Smooth muscle cell (in vitro differentiated cells): ENCODE measurements at regions not wholly inside any gene's neighbourhood (a gene's known extent, or its start where the extent isn't known, plus 50 kb on each side); places are given as distances from the start of the nearest gene placed in this dataset.

Experiments
- DNase-seq: peaks from one replicate; lab custom pipeline; 2025; ENCODE audit not compliant: unreplicated experiment; lab: John Stamatoyannopoulos, UW
- H2AFZ ChIP-seq: fragments of 200-600 bp; sonication (generic); 2 replicates; pipeline ENCODE4 v1.6.0; 2016; ENCODE audit warnings: antibody characterized with exemption, low read depth, mild to moderate bottlenecking
- H3F3A ChIP-seq: fragments of 200-600 bp; sonication (generic); 2 replicates; pipeline ENCODE4 v1.6.0; 2017; ENCODE audit warnings: antibody characterized with exemption, low read depth
- H3K27ac ChIP-seq: fragments of 200-600 bp; sonication (generic); 2 replicates; pipeline ENCODE4 v1.5.1; 2016; ENCODE audit warnings: low read depth, mild to moderate bottlenecking
- H3K27me3 ChIP-seq: fragments of 200-600 bp; sonication (generic); 2 replicates; pipeline ENCODE4 v1.6.1; 2016; ENCODE audit warnings: low read depth, mild to moderate bottlenecking
- H3K36me3 ChIP-seq: fragments of 200-600 bp; sonication (generic); 2 replicates; pipeline ENCODE4 v1.5.1; 2016; ENCODE audit warnings: low read depth
- H3K4me1 ChIP-seq: fragments of 200-600 bp; sonication (generic); 2 replicates; pipeline ENCODE4 v1.5.1; 2016; ENCODE audit warnings: low read depth
- H3K4me2 ChIP-seq: fragments of 200-600 bp; sonication (generic); 2 replicates; pipeline ENCODE4 v1.6.0; 2016; ENCODE audit warnings: mild to moderate bottlenecking
- H3K4me3 ChIP-seq: fragments of 200-600 bp; sonication (generic); 2 replicates; pipeline ENCODE4 v1.5.1; 2016; ENCODE audit warnings: mild to moderate bottlenecking
- H3K79me2 ChIP-seq: fragments of 200-600 bp; sonication (generic); 2 replicates; pipeline ENCODE4 v1.6.0; 2016; ENCODE audit warnings: low read depth, mild to moderate bottlenecking
- H3K9ac ChIP-seq: fragments of 200-600 bp; sonication (generic); 2 replicates; pipeline ENCODE4 v1.6.0; 2016; ENCODE audit warnings: low read depth
- H3K9me3 ChIP-seq: fragments of 200-600 bp; sonication (generic); replicated peaks from 2 replicates; pipeline ENCODE4 v1.5.1; 2016; ENCODE audit warnings: low read depth
- H4K20me1 ChIP-seq: fragments of 200-600 bp; sonication (generic); 2 replicates; pipeline ENCODE4 v1.6.0; 2016; ENCODE audit warnings: low read depth
- WGBS: methylation state at CpG from one replicate; pipeline ENCODE4 v1.1.7; 2016; ENCODE audit warnings: low lambda C conversion rate; 5-methylcytosine and 5-hydroxymethylcytosine counted together
- TF ChIP-seq, protein P1 (sequence below): fragments of 200-600 bp; sonication (generic); IDR thresholded peaks from 2 replicates; pipeline ENCODE4 v1.5.1; 2017; ENCODE audit warnings: borderline replicate concordance, mild to moderate bottlenecking, antibody characterized with exemption; ENCODE audit not compliant: insufficient read depth, poor library complexity, severe bottlenecking

DNA sequence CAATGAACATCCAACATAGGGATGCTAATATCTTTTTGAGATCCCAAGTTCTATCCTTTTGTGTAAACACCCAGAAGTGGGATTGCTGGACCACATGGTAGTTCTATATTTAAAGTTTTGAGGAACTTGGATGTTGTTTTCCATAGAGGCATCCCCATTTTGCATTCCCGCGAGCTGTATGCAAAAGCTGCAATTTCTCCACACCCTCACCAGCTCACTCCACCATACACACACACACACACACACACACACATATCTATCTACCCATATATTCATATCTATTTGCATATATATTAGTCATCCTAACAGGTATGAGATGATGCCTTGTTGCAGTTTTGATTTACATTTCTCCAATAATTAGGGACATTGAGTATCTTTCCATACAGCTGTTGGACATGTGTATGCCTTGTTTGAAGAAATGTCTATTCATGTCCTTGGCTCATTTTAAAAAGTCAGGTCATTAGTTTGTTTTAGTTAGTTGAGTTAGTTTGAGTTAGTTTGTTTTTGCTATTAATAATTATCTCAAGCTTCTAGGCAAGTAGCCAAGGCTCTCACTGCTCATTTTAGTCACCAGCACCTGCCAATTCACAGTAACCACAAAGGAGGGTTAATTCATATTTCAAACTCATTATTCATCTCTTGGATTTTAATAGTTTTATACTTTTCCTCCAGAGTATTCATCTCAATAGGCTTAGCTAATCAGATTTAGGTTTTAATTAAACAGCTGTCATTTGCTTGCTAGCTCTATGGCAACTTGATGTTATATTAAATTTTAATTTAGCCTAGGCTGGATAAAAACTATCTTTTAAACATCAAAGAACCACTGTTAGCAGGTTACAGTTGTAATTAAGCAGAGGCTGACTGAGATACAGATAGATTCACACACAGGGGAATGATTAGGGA lies 1435.9 kb upstream of the TMEM132C start:
- Histone ChIP-seq H3K9me3 (peaks cover 9% of the 10 kb centered on the region), H3K79me2 (no peaks in the 10 kb centered on the region), H3K9ac (no peak overlapping the region), H3K4me1 (no peaks in the 10 kb centered on the region), H3K4me3 (no peak overlapping the region), H3K27ac (no peak overlapping the region), H3K27me3 (no peaks in the 10 kb centered on the region), H3F3A (no peaks in the 10 kb centered on the region), H3K4me2 (no peak overlapping the region), H4K20me1 (no peaks in the 10 kb centered on the region), H2AFZ (no peak overlapping the region), H3K36me3 (no peaks in the 10 kb centered on the region)
- DNase-seq = no peak
- WGBS = 82% methylated on average over 2 of the region's 2 CpGs
- TF ChIP-seq, protein P1, sequence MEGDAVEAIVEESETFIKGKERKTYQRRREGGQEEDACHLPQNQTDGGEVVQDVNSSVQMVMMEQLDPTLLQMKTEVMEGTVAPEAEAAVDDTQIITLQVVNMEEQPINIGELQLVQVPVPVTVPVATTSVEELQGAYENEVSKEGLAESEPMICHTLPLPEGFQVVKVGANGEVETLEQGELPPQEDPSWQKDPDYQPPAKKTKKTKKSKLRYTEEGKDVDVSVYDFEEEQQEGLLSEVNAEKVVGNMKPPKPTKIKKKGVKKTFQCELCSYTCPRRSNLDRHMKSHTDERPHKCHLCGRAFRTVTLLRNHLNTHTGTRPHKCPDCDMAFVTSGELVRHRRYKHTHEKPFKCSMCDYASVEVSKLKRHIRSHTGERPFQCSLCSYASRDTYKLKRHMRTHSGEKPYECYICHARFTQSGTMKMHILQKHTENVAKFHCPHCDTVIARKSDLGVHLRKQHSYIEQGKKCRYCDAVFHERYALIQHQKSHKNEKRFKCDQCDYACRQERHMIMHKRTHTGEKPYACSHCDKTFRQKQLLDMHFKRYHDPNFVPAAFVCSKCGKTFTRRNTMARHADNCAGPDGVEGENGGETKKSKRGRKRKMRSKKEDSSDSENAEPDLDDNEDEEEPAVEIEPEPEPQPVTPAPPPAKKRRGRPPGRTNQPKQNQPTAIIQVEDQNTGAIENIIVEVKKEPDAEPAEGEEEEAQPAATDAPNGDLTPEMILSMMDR = no peak

DNA sequence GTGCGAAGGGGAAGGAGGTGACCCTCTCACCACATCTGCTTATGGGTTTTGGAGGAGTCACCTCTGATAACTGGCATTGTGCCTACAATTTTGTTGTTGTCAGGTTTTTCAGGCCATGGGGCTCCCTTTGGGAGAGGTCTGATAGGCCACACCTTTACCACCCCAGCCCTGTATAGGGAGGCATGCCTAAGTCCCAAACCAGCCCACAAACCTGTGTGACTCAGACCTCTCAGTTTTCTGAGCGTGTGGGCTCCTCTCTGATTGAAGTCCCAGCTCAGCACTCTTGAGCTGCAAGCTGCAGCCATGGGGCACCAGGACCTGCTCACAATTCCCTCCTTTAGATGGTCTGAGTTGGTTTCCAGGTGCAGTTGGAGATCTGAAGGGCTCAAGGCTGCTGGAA lies 1429.3 kb upstream of the TMEM132C start:
- Histone ChIP-seq H3K4me2 (no peak overlapping the region), H3K4me1 (no peaks in the 10 kb centered on the region), H3K9ac (no peak overlapping the region), H3K36me3 (no peaks in the 10 kb centered on the region), H3F3A (no peaks in the 10 kb centered on the region), H4K20me1 (no peaks in the 10 kb centered on the region), H3K79me2 (no peaks in the 10 kb centered on the region), H3K9me3 (peaks cover 18% of the 10 kb centered on the region), H3K27me3 (no peaks in the 10 kb centered on the region), H3K4me3 (no peak overlapping the region), H3K27ac (no peak overlapping the region), H2AFZ (no peak overlapping the region)
- TF ChIP-seq, protein P1 = no peak
- DNase-seq = no peak
- 76% methylated on average over 2 of the region's 2 CpGs for WGBS

DNA sequence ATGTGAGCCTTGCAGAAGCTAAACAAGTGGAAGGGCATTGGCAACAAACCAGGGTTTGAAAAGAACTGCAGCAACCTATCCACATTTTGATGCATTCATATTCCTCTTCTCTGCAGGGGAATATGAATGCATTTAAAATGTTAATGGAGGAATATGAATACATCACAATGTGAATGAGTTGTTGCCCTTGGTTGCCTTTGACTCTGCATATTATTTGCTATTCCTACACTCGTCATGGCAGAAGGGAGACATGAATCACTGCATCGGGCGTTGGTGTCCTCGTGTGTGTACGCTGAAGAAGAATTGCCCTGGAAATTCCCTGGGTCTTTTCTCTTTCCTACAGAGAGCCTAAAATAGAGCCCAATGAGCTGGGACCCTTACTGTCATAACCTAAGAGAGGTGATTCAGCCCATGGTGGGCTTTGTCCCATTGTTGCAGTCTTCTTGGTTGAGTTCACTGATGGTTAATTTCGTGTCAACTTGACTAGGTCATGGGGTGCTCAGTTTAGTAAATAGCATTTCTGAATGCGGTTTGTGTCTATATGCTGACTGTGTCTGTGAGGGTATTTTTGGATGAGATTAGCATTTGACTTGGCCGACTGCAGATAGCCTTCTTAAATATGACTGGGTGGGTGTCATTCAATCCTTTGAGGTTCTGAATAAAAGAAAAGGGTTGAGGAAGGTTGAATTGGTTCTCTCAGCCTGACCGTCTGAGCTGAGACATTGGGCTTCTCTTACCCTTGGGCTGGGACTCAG lies 1422.9 kb upstream of the TMEM132C start:
- no peak overlapping the region for H3K27ac ChIP-seq
- no peaks in the 10 kb centered on the region for H3K79me2 ChIP-seq
- 80% methylated on average over 9 of the region's 9 CpGs for WGBS
- no peaks in the 10 kb centered on the region for H4K20me1 ChIP-seq
- H3K36me3 ChIP-seq = no peaks in the 10 kb centered on the region
- H3F3A ChIP-seq = no peaks in the 10 kb centered on the region
- no peak overlapping the region for H3K4me3 ChIP-seq
- TF ChIP-seq, protein P1 = no peak
- H3K4me2 ChIP-seq = no peak overlapping the region
- H2AFZ ChIP-seq = no peak overlapping the region
- no peaks in the 10 kb centered on the region for H3K27me3 ChIP-seq
- H3K9ac ChIP-seq = no peak overlapping the region
- no peaks in the 10 kb centered on the region for H3K9me3 ChIP-seq
- H3K4me1 ChIP-seq = no peaks in the 10 kb centered on the region
- no peak for DNase-seq
